Tibial artery (tissue), 4 donors: ENCODE measurements at regions not wholly inside any gene's neighbourhood (a gene's known extent, or its start where the extent isn't known, plus 50 kb on each side); places are given as distances from the start of the nearest gene placed in this dataset.

Experiments
- DNase-seq, 2 donors: peaks; one replicate each; pipeline ENCODE4 v3.0.0-alpha.2; 2019
- H3K27ac ChIP-seq, 2 donors: fragments of 200-600 bp; sonication (generic) in 1 of 2; 1 replicate in 1 of 2; 2 replicates in 1 of 2; pipeline ENCODE4 v1.5.1; 2018 to 2019; ENCODE audit warnings: mild to moderate bottlenecking in 1 of 2
- H3K27me3 ChIP-seq, 2 donors: fragments of 200-600 bp; sonication (generic) in 1 of 2; one replicate each; pipeline versions ENCODE4 v1.5.1 to v1.6.0; 2016 to 2019
- H3K36me3 ChIP-seq, 3 donors: fragments of 200-600 bp; sonication (generic) in 2 of 3; one replicate each; pipeline ENCODE4 v1.5.1; 2016 to 2019; ENCODE audit warnings: mild to moderate bottlenecking in 2 of 3
- H3K4me1 ChIP-seq, 4 donors: fragments of 200-600 bp; sonication (generic) in 2 of 4; 1 replicate in 3 of 4; 2 replicates in 1 of 4; pipeline ENCODE4 v1.5.1; 2016 to 2019
- H3K4me3 ChIP-seq, 2 donors: fragments of 200-600 bp; sonication (generic) in 1 of 2; 1 replicate in 1 of 2; 2 replicates in 1 of 2; pipeline ENCODE4 v1.5.1; 2018 to 2019; ENCODE audit warnings: mild to moderate bottlenecking in 2 of 2
- H3K9me3 ChIP-seq, 3 donors: fragments of 200-600 bp; sonication (generic) in 1 of 3; one replicate each; pipeline ENCODE4 v1.5.1; 2016 to 2019
- CTCF ChIP-seq, 2 experiments: fragments of 200-600 bp in 1 of 2; fragments of 450-650 bp in 1 of 2; IDR thresholded peaks; one replicate each; pipeline ENCODE4 v1.5.1; 2017 to 2019; ENCODE audit warnings: antibody characterized with exemption in 2 of 2, mild to moderate bottlenecking in 1 of 2, moderate library complexity in 1 of 2
- intact Hi-C: fragments of 100-400 bp; cut with DNase I; formaldehyde crosslinking; loops from one replicate; pipeline ENCODE4 v1.15.0; 2023; ENCODE audit warnings: low total_unique reads

GRCh38 chr21:16908077-16908476 lies 604.8 kb upstream of the CXADR start:
- Histone ChIP-seq H3K9me3 (no peaks in the 10 kb centered on the region), H3K27me3 (no peaks in the 10 kb centered on the region), H3K4me1 (peaks cover 0 to 15% (median 2%) of the 10 kb centered on the region in 4 donors), H3K36me3 (no peaks in the 10 kb centered on the region), H3K27ac (no peak overlapping the region), H3K4me3 (no peak overlapping the region)
- intact Hi-C loops: no loop called here
- no peak for DNase-seq
- TF ChIP-seq CTCF (IDR thresholded peaks at IDR 0.05): no peak

GRCh38 chr21:16910435-16911165 lies 602.2 kb upstream of the CXADR start:
- H3K9me3 ChIP-seq: no peaks in the 10 kb centered on the region
- no peak overlapping the region for H3K27ac ChIP-seq
- H3K4me1 ChIP-seq: peaks cover 0 to 15% (median 2%) of the 10 kb centered on the region in 4 donors
- H3K36me3 ChIP-seq: no peaks in the 10 kb centered on the region
- no peak for DNase-seq
- no peak overlapping the region for H3K4me3 ChIP-seq
- TF ChIP-seq CTCF (IDR thresholded peaks at IDR 0.05): no peak
- intact Hi-C loops: no loop called here
- H3K27me3 ChIP-seq: no peaks in the 10 kb centered on the region

- Histone ChIP-seq H3K36me3 (no peaks in the 10 kb centered on the region), H3K9me3 (no peaks in the 10 kb centered on the region), H3K4me3 (no peak overlapping the region), H3K27me3 (no peaks in the 10 kb centered on the region), H3K4me1 (peaks cover 0 to 15% (median 2%) of the 10 kb centered on the region in 4 donors), H3K27ac (no peak overlapping the region)
- DNase-seq: no peak
- intact Hi-C loops: no loop called here
- no peak for TF ChIP-seq CTCF (IDR thresholded peaks at IDR 0.05)
Measured at GRCh38 chr21:16911166-16911607, 601.7 kb upstream of the CXADR start.

GRCh38 chr21:16912075-16912474 lies 600.8 kb upstream of the CXADR start:
- Histone ChIP-seq H3K4me1 (peaks cover 0 to 15% (median 2%) of the 10 kb centered on the region in 4 donors), H3K27me3 (no peaks in the 10 kb centered on the region), H3K27ac (no peak overlapping the region), H3K36me3 (no peaks in the 10 kb centered on the region), H3K4me3 (no peak overlapping the region), H3K9me3 (no peaks in the 10 kb centered on the region)
- no peak for DNase-seq
- TF ChIP-seq CTCF (IDR thresholded peaks at IDR 0.05): no peak
- intact Hi-C loops: no loop called here

- intact Hi-C loops: no loop called here
- no peaks in the 10 kb centered on the region for H3K9me3 ChIP-seq
- H3K4me3 ChIP-seq: no peak overlapping the region
- no peak for DNase-seq
- no peak for TF ChIP-seq CTCF (IDR thresholded peaks at IDR 0.05)
- peaks cover 0 to 15% (median 2%) of the 10 kb centered on the region in 4 donors for H3K4me1 ChIP-seq
- no peaks in the 10 kb centered on the region for H3K27me3 ChIP-seq
- H3K27ac ChIP-seq: no peak overlapping the region
- H3K36me3 ChIP-seq: no peaks in the 10 kb centered on the region
Measured at GRCh38 chr21:16913010-16913409, 599.8 kb upstream of the CXADR start.
